HepG2 (cell line): ENCODE measurements at regions not wholly inside any gene's neighbourhood (a gene's known extent, or its start where the extent isn't known, plus 50 kb on each side); places are given as distances from the start of the nearest gene placed in this dataset.

Experiments used
- ATAC-seq: fragments of 200-7000 bp; cut with Tn5 transposase; 3 replicates; pipeline ENCODE4 v1.9.1; 2020; ENCODE audit warnings: mild to moderate bottlenecking, moderate library complexity
- BruUV-seq: library from RNA; stranded (reverse); fragments of 400-500 nt; replicated peaks from 2 replicates; lab custom pipeline; 2021; lab: Mats Ljungman, UMichigan
- CTCF ChIA-PET: fragments of 300-600 bp; formaldehyde crosslinking; extraction: SDS; loops from one replicate; lab custom pipeline; 2021; ENCODE audit warnings: low total read pairs, inconsistent platforms, low intra/inter-chr PET ratio; lab: Yijun Ruan, JAX
- POLR2A ChIA-PET: fragments of 350-600 bp; sonication (Branson Sonifier 250); formaldehyde crosslinking; loops from one replicate; lab custom pipeline; 2020; ENCODE audit warnings: antibody characterized with exemption, inconsistent platforms; lab: Yijun Ruan, JAX
- DNase-seq: peaks from one replicate; pipeline ENCODE4 v3.0.0-alpha.2; 2015; ENCODE audit warnings: low spot score
- FAIRE-seq: peaks from 3 replicates; lab custom pipeline; 2011; peaks lifted over from hg19 to GRCh38; lab: Jason Lieb, UNC
- H2AFZ ChIP-seq: one replicate; pipeline ENCODE4 v1.6.1; 2011; ENCODE audit warnings: low read length, inconsistent platforms
- H3K27ac ChIP-seq: fragments of 300-600 bp; 3 replicates; pipeline ENCODE4 v1.8.0; 2011; ENCODE audit warnings: mixed run types, mild to moderate bottlenecking, mixed read lengths, low read length, inconsistent platforms; ENCODE audit not compliant: insufficient read depth; ENCODE audit errors: extremely low read length
- H3K27me3 ChIP-seq, 2 experiments: fragments of 200-600 bp in 1 of 2; 2 replicates in 1 of 2; 3 replicates in 1 of 2; pipeline versions ENCODE4 v1.6.0 to v1.8.0; 2011; ENCODE audit warnings: low read length in 2 of 2, mild to moderate bottlenecking in 2 of 2, moderate library complexity in 2 of 2, inconsistent platforms in 1 of 2; ENCODE audit not compliant: insufficient read depth in 2 of 2, control insufficient read depth in 1 of 2
- H3K36me3 ChIP-seq, 2 experiments: fragments of 200-600 bp in 1 of 2; replicated peaks in 1 of 2; 2 replicates in 1 of 2; 3 replicates in 1 of 2; pipeline versions ENCODE4 v1.5.1 to v1.8.0; 2011; ENCODE audit warnings: low read length in 2 of 2, inconsistent platforms in 1 of 2; ENCODE audit not compliant: insufficient read depth in 2 of 2, control insufficient read depth in 1 of 2
- H3K4me1 ChIP-seq: 2 replicates; pipeline ENCODE4 v1.5.1; 2012; ENCODE audit warnings: low read length, inconsistent platforms; ENCODE audit not compliant: insufficient read depth
- H3K4me2 ChIP-seq: 2 replicates; pipeline ENCODE4 v1.6.0; 2011; ENCODE audit warnings: low read depth, low read length, inconsistent platforms
- H3K4me3 ChIP-seq, 3 experiments: fragments of 200-600 bp in 1 of 3; sonication (generic), shearing (Covaris generic) in 1 of 3; replicated peaks in 1 of 3; 2 replicates each; pipeline ENCODE4 v1.5.1; 2011 to 2016; ENCODE audit warnings: low read length in 3 of 3, inconsistent platforms in 2 of 3, low read depth in 2 of 3, mild to moderate bottlenecking in 2 of 3, control low read depth in 1 of 3, mixed read lengths in 1 of 3; ENCODE audit not compliant: insufficient read depth in 1 of 3
- H3K79me2 ChIP-seq: one replicate; pipeline ENCODE4 v1.6.1; 2011; ENCODE audit warnings: low read length, inconsistent platforms; ENCODE audit not compliant: insufficient read depth
- H3K9ac ChIP-seq: 2 replicates; pipeline ENCODE4 v1.6.0; 2011; ENCODE audit warnings: mild to moderate bottlenecking, low read depth, low read length, inconsistent platforms; ENCODE audit not compliant: insufficient read depth
- H3K9me3 ChIP-seq: 2 replicates; pipeline ENCODE4 v1.5.1; 2012; ENCODE audit warnings: mild to moderate bottlenecking, low read length
- H4K20me1 ChIP-seq: 2 replicates; pipeline ENCODE4 v1.6.0; 2011; ENCODE audit warnings: inconsistent platforms, mild to moderate bottlenecking, low read length, moderate library complexity; ENCODE audit not compliant: insufficient read depth
- CEBPB ChIP-seq: IDR thresholded peaks from 2 replicates; pipeline ENCODE4 v1.6.1; 2011; ENCODE audit warnings: low read depth, low read length, improper control_type of control experiment, borderline replicate concordance
- MTA1 ChIP-seq: sonication (generic); formaldehyde crosslinking; IDR thresholded peaks from 2 replicates; pipeline ENCODE4 v1.4.0; 2020; ENCODE audit warnings: missing genetic modification reagents, mild to moderate bottlenecking, borderline replicate concordance
- ZNF274 ChIP-seq: sonication (generic); formaldehyde crosslinking; IDR thresholded peaks from 2 replicates; pipeline ENCODE4 v1.5.1; 2020; ENCODE audit warnings: mild to moderate bottlenecking, missing genetic modification reagents
- ZNF431 ChIP-seq: sonication (generic); formaldehyde crosslinking; IDR thresholded peaks from 2 replicates; pipeline ENCODE4 v1.9.0; 2022; ENCODE audit warnings: missing genetic modification reagents, low read depth, mild to moderate bottlenecking, borderline replicate concordance
- ZNF7 ChIP-seq: IDR thresholded peaks from 2 replicates; pipeline ENCODE4 v1.6.1; 2016; ENCODE audit warnings: missing biosample characterization, missing genetic modification reagents
- WGBS: methylation state at CpG from one replicate; pipeline ENCODE4 v1.1.6; 2017; ENCODE audit warnings: low lambda C conversion rate; 5-methylcytosine and 5-hydroxymethylcytosine counted together
- in situ Hi-C: cut with HindIII; loops from 2 replicates; pipeline ENCODE4 v1.10.0; 2017; ENCODE audit warnings: low pct_unique_long_range_greater_than_20kb; ENCODE audit not compliant: extremely low pct_ligation_motif_present
- intact Hi-C: fragments of 100-400 bp; cut with micrococcal nuclease; formaldehyde crosslinking; loops from one replicate; pipeline ENCODE4 v1.10.0; 2022; ENCODE audit not compliant: unreplicated experiment

DNA sequence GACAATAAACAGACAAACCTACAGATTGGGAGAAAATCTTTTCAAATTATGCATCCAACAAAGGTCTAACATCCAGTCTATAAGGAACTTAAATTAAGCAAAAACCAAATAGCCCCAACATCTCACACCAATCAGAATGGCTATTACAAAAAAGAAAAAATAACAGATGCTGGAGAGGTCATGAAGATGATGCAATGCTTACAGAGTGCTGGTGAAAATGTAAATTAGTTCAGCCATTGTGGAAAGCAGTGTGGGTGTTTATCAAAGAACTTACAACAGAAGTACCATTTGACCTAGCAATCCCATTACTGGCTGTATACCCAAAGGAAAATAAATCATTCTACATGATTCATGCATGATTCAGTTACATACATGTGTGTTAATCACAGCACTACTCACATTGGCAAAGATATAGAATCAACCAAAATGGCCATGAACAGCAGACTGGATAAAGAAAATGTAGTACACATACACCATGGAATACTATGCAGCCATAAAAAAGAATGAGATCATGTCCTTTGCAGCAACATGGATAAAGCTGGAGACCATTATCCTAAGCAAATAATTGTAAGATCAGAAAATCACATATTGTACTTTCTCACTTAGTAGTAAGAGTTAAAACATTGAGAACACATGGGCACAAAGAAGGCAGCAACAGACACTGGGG, 223.9 kb upstream of the WSB1 start:
- ATAC-seq (no peak), DNase-seq (no peak), FAIRE-seq (no peak)
- intact Hi-C loops (no loop called here), in situ Hi-C loops (no loop called here)
- no peak overlapping the region for H3K27ac ChIP-seq
- TF ChIP-seq ZNF431 (CRISPR knock-in tag) (no peak), ZNF274 (no peak), CEBPB (0 out of 2 replicates have a peak, but pooled peaks have one; percentile 10)
- no peaks in the 10 kb centered on the region for H3K79me2 ChIP-seq
- no peak overlapping the region for H3K4me2 ChIP-seq
- no peaks in the 10 kb centered on the region for H3K9me3 ChIP-seq
- H3K27me3 ChIP-seq, result no peaks in the 10 kb centered on the region
- no peaks in the 10 kb centered on the region for H4K20me1 ChIP-seq
- no peaks in the 10 kb centered on the region for H3K4me1 ChIP-seq
- ChIA-PET CTCF (no interaction called here), POLR2A (no interaction called here)
- H3K9ac ChIP-seq, result no peak overlapping the region
- H2AFZ ChIP-seq, result no peak overlapping the region
- no TSS peak for BruUV-seq
- no peak overlapping the region for H3K4me3 ChIP-seq
- H3K36me3 ChIP-seq, result no peaks in the 10 kb centered on the region

DNA sequence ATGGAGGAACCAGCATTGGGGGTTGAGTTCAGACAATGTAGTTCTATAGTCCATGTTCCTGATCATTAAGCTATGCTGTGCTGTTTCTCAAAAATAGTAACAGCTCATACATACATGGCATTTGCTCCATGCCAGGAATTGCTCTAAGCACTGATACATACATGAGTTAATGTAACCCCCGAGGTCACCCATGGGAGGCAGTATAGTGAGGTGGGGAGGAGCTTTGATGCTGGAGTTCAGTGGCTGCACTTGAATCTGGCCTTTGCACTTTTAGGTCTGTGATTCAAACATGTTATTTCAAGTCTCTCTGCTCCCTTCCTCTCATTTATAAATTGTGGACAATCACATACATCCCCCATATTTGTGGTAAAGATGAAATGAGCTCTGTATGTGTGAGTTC, 223.1 kb upstream of the WSB1 start:
- Histone ChIP-seq H3K4me1 (no peaks in the 10 kb centered on the region), H3K4me2 (no peak overlapping the region), H3K79me2 (no peaks in the 10 kb centered on the region), H3K9me3 (no peaks in the 10 kb centered on the region), H4K20me1 (no peaks in the 10 kb centered on the region), H3K4me3 (no peak overlapping the region), H3K9ac (no peak overlapping the region), H2AFZ (no peak overlapping the region), H3K36me3 (no peaks in the 10 kb centered on the region), H3K27ac (no peak overlapping the region), H3K27me3 (no peaks in the 10 kb centered on the region)
- ATAC-seq (no peak), DNase-seq (no peak), FAIRE-seq (no peak)
- no TSS peak for BruUV-seq
- intact Hi-C loops, result no loop called here
- TF ChIP-seq ZNF7 (peak; percentile 32; the same call in 1 of the 2 replicates), MTA1 (no peak)
- CTCF ChIA-PET, result no interaction called here
- POLR2A ChIA-PET, result no interaction called here
- in situ Hi-C loops, result no loop called here
- WGBS, result 0% methylated on average over 1 of the region's 1 CpG
